ENCODE measurements at regions not wholly inside any gene's neighbourhood (a gene's known extent, or its start where the extent isn't known, plus 50 kb on each side); places are given as distances from the start of the nearest gene placed in this dataset.

- no peak for TF ChIP-seq CTCF (IDR thresholded peaks at IDR 0.05)
- TF ChIP-seq EZH2phosphoT487 (IDR thresholded peaks at IDR 0.05) = no peak
Observed at GRCh38 chr9:135309763-135310125, 169.8 kb upstream of the PPP1R26 start.
